ENCODE measurements at regions not wholly inside any gene's neighbourhood (a gene's known extent, or its start where the extent isn't known, plus 50 kb on each side); places are given as distances from the start of the nearest gene placed in this dataset.

DNA sequence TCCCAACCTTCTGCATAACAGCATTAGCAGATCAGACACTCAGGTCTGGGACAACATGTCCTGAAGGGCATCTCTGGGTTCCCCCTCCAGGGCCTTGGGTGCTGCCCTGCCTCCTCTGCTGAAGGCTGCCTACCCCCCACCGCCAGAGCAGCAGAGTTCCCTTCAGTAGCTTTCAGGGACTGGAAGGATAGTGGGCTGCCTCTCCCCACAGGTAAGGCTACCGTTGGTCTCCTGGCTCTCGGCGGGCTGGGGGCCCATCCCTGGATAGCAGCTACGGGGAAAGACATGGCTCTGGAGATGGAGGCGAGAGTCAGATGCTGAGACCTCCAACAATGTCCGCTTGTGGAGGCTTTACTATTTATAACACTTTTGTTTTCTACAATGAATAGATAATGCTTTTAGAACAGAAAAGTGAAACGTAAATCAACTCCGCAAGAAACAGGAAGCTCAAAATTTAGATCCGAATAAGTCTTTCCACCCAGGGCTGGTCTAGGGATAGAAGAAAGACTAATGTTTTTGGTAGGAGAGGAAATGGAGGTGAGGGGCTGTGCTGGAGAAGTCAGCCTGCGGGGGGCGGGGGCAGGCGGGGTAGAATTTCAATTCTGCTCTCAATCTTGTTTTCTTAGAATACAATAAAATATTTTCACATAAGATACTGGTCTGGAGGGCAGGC is 58.4 kb downstream of the ARL4C start:
- WGBS, 2 donors, result 68 to 69% methylated on average over 13 of the region's 13 CpGs
- ATAC-seq, result no peak
- H3K4me3 ChIP-seq, result no peak overlapping the region

DNA sequence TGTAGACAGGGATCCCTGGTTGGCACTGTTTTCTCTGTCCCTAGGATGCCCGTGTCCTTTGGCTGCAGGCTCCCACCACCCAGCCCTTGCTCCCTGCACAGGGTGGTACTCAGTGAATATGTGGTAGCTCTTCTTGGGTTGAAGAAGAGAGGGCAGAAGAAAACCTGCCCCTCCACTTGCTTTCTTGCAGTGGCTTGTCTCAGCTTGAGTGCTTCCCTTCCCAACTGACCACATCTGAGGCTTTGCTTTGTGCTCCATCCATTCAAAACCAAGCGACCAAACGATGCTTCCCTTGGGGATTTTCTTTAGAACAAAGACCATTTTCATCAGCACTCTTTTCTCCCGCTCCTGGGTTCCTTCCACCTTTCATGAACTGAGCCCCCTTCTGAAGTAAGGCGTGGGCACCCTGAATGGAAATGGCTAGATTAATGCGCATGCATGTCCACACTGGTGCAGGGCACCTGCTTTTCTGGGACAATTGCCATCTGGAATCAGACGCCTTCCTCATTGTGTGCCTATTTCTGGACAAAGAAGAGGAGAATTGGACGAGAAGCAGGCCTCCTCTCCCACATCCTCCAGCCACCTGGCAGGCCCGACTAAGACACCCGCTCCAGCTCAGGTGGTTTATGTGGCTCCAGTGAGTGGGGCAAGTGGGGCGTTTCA is 59.1 kb downstream of the ARL4C start:
- Histone ChIP-seq H3K9me3 (no peaks in the 10 kb centered on the region), H3K4me3 (no peak overlapping the region), H3K27ac (no peak overlapping the region), H3K36me3 (no peaks in the 10 kb centered on the region), H3K4me1 (no peaks in the 10 kb centered on the region), H3K27me3 (no peaks in the 10 kb centered on the region)
- DNase-seq, result no peak
- FAIRE-seq, result no peak
- TF ChIP-seq, protein P1, sequence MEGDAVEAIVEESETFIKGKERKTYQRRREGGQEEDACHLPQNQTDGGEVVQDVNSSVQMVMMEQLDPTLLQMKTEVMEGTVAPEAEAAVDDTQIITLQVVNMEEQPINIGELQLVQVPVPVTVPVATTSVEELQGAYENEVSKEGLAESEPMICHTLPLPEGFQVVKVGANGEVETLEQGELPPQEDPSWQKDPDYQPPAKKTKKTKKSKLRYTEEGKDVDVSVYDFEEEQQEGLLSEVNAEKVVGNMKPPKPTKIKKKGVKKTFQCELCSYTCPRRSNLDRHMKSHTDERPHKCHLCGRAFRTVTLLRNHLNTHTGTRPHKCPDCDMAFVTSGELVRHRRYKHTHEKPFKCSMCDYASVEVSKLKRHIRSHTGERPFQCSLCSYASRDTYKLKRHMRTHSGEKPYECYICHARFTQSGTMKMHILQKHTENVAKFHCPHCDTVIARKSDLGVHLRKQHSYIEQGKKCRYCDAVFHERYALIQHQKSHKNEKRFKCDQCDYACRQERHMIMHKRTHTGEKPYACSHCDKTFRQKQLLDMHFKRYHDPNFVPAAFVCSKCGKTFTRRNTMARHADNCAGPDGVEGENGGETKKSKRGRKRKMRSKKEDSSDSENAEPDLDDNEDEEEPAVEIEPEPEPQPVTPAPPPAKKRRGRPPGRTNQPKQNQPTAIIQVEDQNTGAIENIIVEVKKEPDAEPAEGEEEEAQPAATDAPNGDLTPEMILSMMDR (IDR thresholded peaks at IDR 0.05), result no peak
- intact Hi-C loops (cut with DNase I), result no loop called here
- ATAC-seq, result no peak
- WGBS, 2 donors, result 69 to 76% methylated on average over 11 of the region's 11 CpGs

More for the DNA sequence above, 58.4 kb downstream of the ARL4C start:
- intact Hi-C loops (cut with DNase I), result no loop called here
- Histone ChIP-seq H3K27me3 (no peaks in the 10 kb centered on the region), H3K36me3 (no peaks in the 10 kb centered on the region), H3K9me3 (no peaks in the 10 kb centered on the region), H3K27ac (no peak overlapping the region), H3K4me1 (no peaks in the 10 kb centered on the region)
- TF ChIP-seq, protein P1 (IDR thresholded peaks at IDR 0.05), result no peak
- FAIRE-seq (no peak), DNase-seq (no peak)

DNA sequence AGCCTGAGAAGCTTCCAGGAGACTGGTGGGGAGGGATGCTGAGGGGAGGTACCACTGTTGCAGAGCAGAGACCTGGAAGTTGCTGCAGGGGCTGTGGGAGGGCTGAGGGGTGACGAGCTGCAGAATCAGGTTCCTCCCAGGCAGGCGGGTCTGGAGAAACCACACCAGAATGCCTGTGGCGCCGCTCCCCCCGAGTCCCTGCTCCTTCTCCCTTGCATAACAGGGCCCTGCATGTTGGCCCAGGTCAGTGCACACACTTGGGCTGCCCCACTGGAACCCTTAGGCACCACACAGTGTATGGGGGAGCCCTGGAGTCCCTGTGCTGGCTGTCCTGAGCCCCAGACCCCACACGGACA is 60.4 kb downstream of the ARL4C start:
- Histone ChIP-seq H3K4me1 (no peaks in the 10 kb centered on the region), H3K27me3 (no peaks in the 10 kb centered on the region), H3K27ac (no peak overlapping the region), H3K9me3 (no peaks in the 10 kb centered on the region), H3K4me3 (no peak overlapping the region), H3K36me3 (no peaks in the 10 kb centered on the region)
- ATAC-seq (no peak), FAIRE-seq (no peak), DNase-seq (no peak)
- 69 to 82% methylated on average over 6 of the region's 6 CpGs for WGBS, 2 donors
- TF ChIP-seq, protein P1 (IDR thresholded peaks at IDR 0.05), result no peak
- intact Hi-C loops (cut with DNase I), result no loop called here

DNA sequence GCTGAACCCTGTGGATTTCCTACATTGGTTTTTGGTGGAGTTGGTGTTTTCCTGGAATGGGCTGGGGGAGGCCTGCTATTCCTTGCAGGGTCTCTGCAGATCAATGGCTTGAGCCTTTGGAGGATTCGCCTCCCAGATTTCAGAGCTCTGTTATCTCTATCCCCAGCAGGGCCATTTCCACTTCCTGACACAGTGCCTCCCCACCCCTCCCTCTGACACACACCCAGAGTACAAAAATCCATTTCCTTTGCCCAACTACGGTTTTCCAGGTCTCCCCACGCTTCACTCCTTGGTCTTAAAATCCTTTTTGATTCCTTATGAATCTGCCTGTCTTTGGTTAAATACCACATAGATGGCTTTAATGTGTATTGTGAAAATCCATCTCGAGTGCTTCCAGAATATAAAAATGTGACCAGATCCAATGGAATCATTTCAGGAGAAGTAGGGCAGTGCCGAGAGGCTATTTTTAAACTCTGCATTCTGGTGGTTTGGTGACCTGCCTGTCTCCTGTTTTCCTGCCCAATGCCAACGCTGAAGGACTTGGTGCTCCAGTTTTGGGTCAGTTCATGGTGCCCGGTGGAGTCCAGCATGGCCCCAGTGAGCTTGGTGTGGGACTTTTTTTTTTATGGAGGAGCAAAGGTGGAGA is 60.9 kb downstream of the ARL4C start:
- intact Hi-C loops (cut with DNase I), result no loop called here
- ATAC-seq (no peak), FAIRE-seq (no peak), DNase-seq (no peak)
- no peaks in the 10 kb centered on the region for H3K27me3 ChIP-seq
- H3K4me1 ChIP-seq, result no peaks in the 10 kb centered on the region
- TF ChIP-seq, protein P1 (IDR thresholded peaks at IDR 0.05), result no peak
- no peaks in the 10 kb centered on the region for H3K9me3 ChIP-seq
- 60 to 74% methylated on average over 7 of the region's 7 CpGs for WGBS, 2 donors
- no peak overlapping the region for H3K4me3 ChIP-seq
- H3K27ac ChIP-seq, result no peak overlapping the region
- no peaks in the 10 kb centered on the region for H3K36me3 ChIP-seq

DNA sequence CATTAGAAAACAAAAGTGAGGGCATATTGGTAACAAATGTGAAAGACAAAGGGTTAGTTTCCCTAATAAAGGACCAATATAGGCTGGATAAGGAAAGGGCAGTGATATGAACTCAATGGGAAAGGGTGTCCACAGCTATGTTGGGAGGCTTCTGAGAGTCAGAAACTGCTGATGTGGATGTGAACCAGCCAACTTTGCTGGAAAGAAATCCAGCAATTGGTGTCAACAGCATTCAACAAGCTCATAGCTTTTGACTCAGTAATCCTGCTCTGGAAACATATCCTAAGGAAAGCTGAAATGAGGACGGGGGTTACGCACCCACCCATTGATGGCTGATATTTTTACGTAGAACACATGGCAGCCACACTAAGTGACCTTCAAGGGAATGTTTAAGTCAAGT is 63.7 kb downstream of the ARL4C start:
- ATAC-seq (no peak), FAIRE-seq (no peak), DNase-seq (no peak)
- Histone ChIP-seq H3K9me3 (no peaks in the 10 kb centered on the region), H3K36me3 (no peaks in the 10 kb centered on the region), H3K27ac (no peak overlapping the region), H3K4me3 (no peak overlapping the region), H3K27me3 (no peaks in the 10 kb centered on the region), H3K4me1 (no peaks in the 10 kb centered on the region)
- TF ChIP-seq, protein P1 (IDR thresholded peaks at IDR 0.05), result no peak
- intact Hi-C loops (cut with DNase I), result no loop called here
- 53 to 57% methylated on average over 3 of the region's 3 CpGs for WGBS, 2 donors
